OCI-LY1 (cell line): ENCODE measurements at regions not wholly inside any gene's neighbourhood (a gene's known extent, or its start where the extent isn't known, plus 50 kb on each side); places are given as distances from the start of the nearest gene placed in this dataset.

Source experiments
- H2AFZ ChIP-seq: fragments of 200-600 bp; sonication (generic), shearing (Covaris generic); 2 replicates; pipeline ENCODE4 v1.6.0; 2014; ENCODE audit warnings: antibody characterized with exemption, mild to moderate bottlenecking, low read length
- H3F3A ChIP-seq: fragments of 200-600 bp; sonication (generic), shearing (Covaris generic); 2 replicates; pipeline ENCODE4 v1.6.0; 2014; ENCODE audit warnings: mild to moderate bottlenecking, antibody characterized with exemption, low read length, moderate library complexity; ENCODE audit not compliant: insufficient read depth
- H3K27ac ChIP-seq: fragments of 200-600 bp; sonication (generic); 2 replicates; pipeline ENCODE4 v1.5.1; 2014; ENCODE audit warnings: low read length, mixed run types, mild to moderate bottlenecking, low read depth; ENCODE audit not compliant: poor library complexity, severe bottlenecking
- H3K27me3 ChIP-seq: fragments of 200-600 bp; sonication (generic); 2 replicates; pipeline ENCODE4 v1.6.0; 2014; ENCODE audit warnings: antibody characterized with exemption, mild to moderate bottlenecking, low read length, moderate library complexity; ENCODE audit not compliant: insufficient read depth
- H3K36me3 ChIP-seq: fragments of 200-600 bp; sonication (generic); 2 replicates; pipeline ENCODE4 v1.6.1; 2014; ENCODE audit warnings: mild to moderate bottlenecking, antibody characterized with exemption, low read length, moderate library complexity, mixed read lengths; ENCODE audit not compliant: insufficient read depth
- H3K4me1 ChIP-seq: fragments of 200-600 bp; sonication (generic); 2 replicates; pipeline ENCODE4 v1.5.1; 2014; ENCODE audit warnings: mild to moderate bottlenecking, low read length, moderate library complexity; ENCODE audit not compliant: insufficient read depth, severe bottlenecking
- H3K4me2 ChIP-seq: fragments of 200-600 bp; sonication (generic), shearing (Covaris generic); 2 replicates; pipeline ENCODE4 v1.6.1; 2014; ENCODE audit warnings: low read length
- H3K4me3 ChIP-seq: fragments of 200-600 bp; sonication (generic); 2 replicates; pipeline ENCODE4 v1.5.1; 2014; ENCODE audit warnings: low read length, low read depth, mild to moderate bottlenecking, mixed read lengths; ENCODE audit not compliant: poor library complexity, severe bottlenecking
- H3K79me2 ChIP-seq: fragments of 200-600 bp; shearing (Covaris generic); 2 replicates; pipeline ENCODE4 v1.6.1; 2016; ENCODE audit warnings: mixed run types, low read length, mixed read lengths; ENCODE audit not compliant: insufficient read depth
- H3K9ac ChIP-seq: fragments of 200-600 bp; sonication (generic), shearing (Covaris generic); 2 replicates; pipeline ENCODE4 v1.6.1; 2014; ENCODE audit warnings: mild to moderate bottlenecking, low read length, mixed read lengths
- H3K9me2 ChIP-seq: fragments of 200-600 bp; sonication (generic), shearing (Covaris generic); 2 replicates; pipeline ENCODE4 v1.6.1; 2014; ENCODE audit warnings: low read depth, mild to moderate bottlenecking, low read length, mixed read lengths
- H3K9me3 ChIP-seq: fragments of 200-600 bp; shearing (Covaris generic); 2 replicates; pipeline ENCODE4 v1.6.1; 2014; ENCODE audit warnings: low read length, mixed read lengths
- H4K20me1 ChIP-seq: fragments of 200-600 bp; sonication (generic), shearing (Covaris generic); 2 replicates; pipeline ENCODE4 v1.6.0; 2016; ENCODE audit warnings: mild to moderate bottlenecking, low read length; ENCODE audit not compliant: insufficient read depth
- CTCF ChIP-seq: fragments of 200-600 bp; sonication (generic), shearing (Covaris generic); IDR thresholded peaks from 2 replicates; pipeline ENCODE4 v1.5.1; 2017; ENCODE audit warnings: mild to moderate bottlenecking, antibody characterized with exemption, low read length, moderate library complexity, mixed read lengths
- EZH2 ChIP-seq: fragments of 200-600 bp; sonication (generic), shearing (Covaris generic); IDR thresholded peaks from 2 replicates; pipeline ENCODE4 v1.8.0; 2017; ENCODE audit warnings: borderline replicate concordance, mixed run types, mild to moderate bottlenecking, antibody characterized with exemption, low read length, moderate library complexity, mixed read lengths

- H2AFZ ChIP-seq: no peak overlapping the region
- no peaks in the 10 kb centered on the region for H3K9me3 ChIP-seq
- H3K9me2 ChIP-seq: no peaks in the 10 kb centered on the region
- H3K79me2 ChIP-seq: no peaks in the 10 kb centered on the region
- H3K4me1 ChIP-seq: no peaks in the 10 kb centered on the region
- no peak overlapping the region for H3K27ac ChIP-seq
- H4K20me1 ChIP-seq: no peaks in the 10 kb centered on the region
- H3F3A ChIP-seq: no peaks in the 10 kb centered on the region
- no peak overlapping the region for H3K4me2 ChIP-seq
- H3K27me3 ChIP-seq: no peaks in the 10 kb centered on the region
- H3K36me3 ChIP-seq: no peaks in the 10 kb centered on the region
- TF ChIP-seq EZH2 (no peak), CTCF (no peak)
- no peak overlapping the region for H3K9ac ChIP-seq
- no peak overlapping the region for H3K4me3 ChIP-seq
Observed at GRCh38 chr2:57465967-57466366, 580.6 kb upstream of the VRK2 start.

- Histone ChIP-seq H3K4me1 (no peaks in the 10 kb centered on the region), H3K36me3 (no peaks in the 10 kb centered on the region), H3K4me3 (no peak overlapping the region), H3K27ac (no peak overlapping the region), H3K9me2 (no peaks in the 10 kb centered on the region), H3K9me3 (no peaks in the 10 kb centered on the region), H3F3A (no peaks in the 10 kb centered on the region), H3K27me3 (no peaks in the 10 kb centered on the region), H3K79me2 (no peaks in the 10 kb centered on the region), H3K4me2 (no peak overlapping the region), H4K20me1 (no peaks in the 10 kb centered on the region), H2AFZ (no peak overlapping the region), H3K9ac (no peak overlapping the region)
- TF ChIP-seq CTCF (no peak), EZH2 (no peak)
Observed at GRCh38 chr2:57475391-57475790, 571.2 kb upstream of the VRK2 start.

GRCh38 chr2:57479981-57480380, 566.6 kb upstream of the VRK2 start:
- H2AFZ ChIP-seq: no peak overlapping the region

More at GRCh38 chr2:57479981-57480380, 566.6 kb upstream of the VRK2 start:
- Histone ChIP-seq H3K4me3 (no peak overlapping the region), H3K27me3 (no peaks in the 10 kb centered on the region), H4K20me1 (no peaks in the 10 kb centered on the region), H3K9me2 (no peaks in the 10 kb centered on the region), H3K4me2 (no peak overlapping the region), H3K9ac (no peak overlapping the region), H3K4me1 (no peaks in the 10 kb centered on the region), H3F3A (no peaks in the 10 kb centered on the region), H3K9me3 (no peaks in the 10 kb centered on the region), H3K27ac (no peak overlapping the region), H3K36me3 (no peaks in the 10 kb centered on the region), H3K79me2 (no peaks in the 10 kb centered on the region)
- TF ChIP-seq EZH2 (no peak), CTCF (no peak)
